ENCODE measurements at regions not wholly inside any gene's neighbourhood (a gene's known extent, or its start where the extent isn't known, plus 50 kb on each side); places are given as distances from the start of the nearest gene placed in this dataset.

GRCh38 chr10:3999642-4000041 is 214.6 kb upstream of the KLF6 start:
- no peak for TF ChIP-seq CTCF (IDR thresholded peaks at IDR 0.05)
- no peak for TF ChIP-seq POLR2A (IDR thresholded peaks at IDR 0.05)
